Thoracic aorta (tissue), 2 donors: ENCODE measurements at regions not wholly inside any gene's neighbourhood (a gene's known extent, or its start where the extent isn't known, plus 50 kb on each side); places are given as distances from the start of the nearest gene placed in this dataset.

Source experiments
- ATAC-seq: fragments of 150-250 bp; one replicate; pipeline ENCODE4 v1.8.0; 2017; ENCODE audit warnings: low read depth; ENCODE audit not compliant: insufficient number of reproducible peaks, low FRiP score
- DNase-seq: peaks from one replicate; pipeline ENCODE4 v3.0.0-alpha.2; 2020; ENCODE audit warnings: low spot score
- H3K27ac ChIP-seq, 2 donors: fragments of 200-600 bp; sonication (generic); 1 replicate in 1 of 2; 2 replicates in 1 of 2; pipeline ENCODE4 v1.5.1; 2016; ENCODE audit warnings: mild to moderate bottlenecking in 2 of 2, moderate library complexity in 2 of 2
- H3K27me3 ChIP-seq: fragments of 200-600 bp; sonication (generic); replicated peaks from 2 replicates; pipeline ENCODE4 v1.6.0; 2016; ENCODE audit warnings: mild to moderate bottlenecking; ENCODE audit not compliant: insufficient read depth
- H3K36me3 ChIP-seq: fragments of 200-600 bp; sonication (generic); one replicate; pipeline ENCODE4 v1.5.1; 2016
- H3K4me1 ChIP-seq, 2 donors: fragments of 200-600 bp; sonication (generic); 1 replicate in 1 of 2; 2 replicates in 1 of 2; pipeline versions ENCODE4 v1.5.1 to v1.6.0; 2016; ENCODE audit warnings: low read depth in 2 of 2, mild to moderate bottlenecking in 1 of 2; ENCODE audit not compliant: control insufficient read depth in 1 of 2
- H3K4me3 ChIP-seq: fragments of 200-600 bp; sonication (generic); 2 replicates; pipeline ENCODE4 v1.5.1; 2016; ENCODE audit warnings: mild to moderate bottlenecking
- H3K9me3 ChIP-seq: fragments of 200-600 bp; sonication (generic); 2 replicates; pipeline ENCODE4 v1.5.1; 2016
- CTCF ChIP-seq: fragments of 200-600 bp; sonication (generic); IDR thresholded peaks from one replicate; pipeline ENCODE4 v1.5.1; 2019; ENCODE audit warnings: antibody characterized with exemption

DNA sequence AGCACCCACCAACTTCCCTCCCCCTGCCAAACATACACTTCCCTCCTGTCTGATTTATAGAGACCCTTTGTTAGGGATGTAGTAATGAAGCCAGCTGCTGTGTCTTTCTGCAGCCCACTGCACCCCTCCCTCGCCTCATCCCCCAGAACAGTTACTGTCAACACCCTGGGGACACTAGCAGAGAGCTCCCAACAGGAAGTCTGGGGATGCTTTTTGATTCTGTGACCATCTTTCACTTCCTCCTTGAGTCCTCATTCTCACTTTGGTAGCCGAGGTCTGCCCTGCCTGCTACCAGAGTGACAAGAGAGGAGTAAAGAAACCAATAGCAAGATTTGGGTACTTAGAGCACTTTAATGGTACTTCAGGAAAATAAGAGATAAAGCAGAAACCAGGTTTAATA is 201.6 kb downstream of the SATB1 start:
- Histone ChIP-seq H3K4me1 (no peaks in the 10 kb centered on the region), H3K27me3 (no peaks in the 10 kb centered on the region), H3K4me3 (no peak overlapping the region), H3K27ac (no peak overlapping the region), H3K9me3 (no peaks in the 10 kb centered on the region), H3K36me3 (no peaks in the 10 kb centered on the region)
- DNase-seq: no peak
- TF ChIP-seq CTCF: no peak
- no peak for ATAC-seq

DNA sequence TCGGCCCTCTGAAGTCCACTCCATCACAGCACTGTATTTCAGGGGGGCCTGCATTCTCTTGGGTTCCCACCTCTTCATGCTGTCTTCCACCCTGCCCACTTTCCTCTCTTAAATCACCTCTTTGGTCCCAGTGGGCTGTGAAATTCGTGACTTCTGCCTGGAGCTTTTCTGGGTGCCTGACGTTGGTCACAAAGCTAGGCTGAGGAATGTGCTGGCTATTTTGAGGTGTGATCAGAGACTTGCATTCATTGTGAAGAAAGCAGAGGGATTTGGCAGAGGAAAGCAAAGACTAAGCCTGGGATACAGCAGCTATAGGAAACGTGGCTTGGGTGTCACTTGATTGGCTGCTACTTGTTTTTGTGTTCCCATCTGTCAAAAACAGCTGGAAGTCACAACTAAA is 202.5 kb downstream of the SATB1 start:
- H3K27me3 ChIP-seq: no peaks in the 10 kb centered on the region
- H3K9me3 ChIP-seq: no peaks in the 10 kb centered on the region
- no peak overlapping the region for H3K27ac ChIP-seq
- no peak for DNase-seq
- H3K4me1 ChIP-seq: no peaks in the 10 kb centered on the region
- no peak overlapping the region for H3K4me3 ChIP-seq
- H3K36me3 ChIP-seq: no peaks in the 10 kb centered on the region
- no peak for TF ChIP-seq CTCF
- ATAC-seq: no peak

- TF ChIP-seq CTCF: no peak
- no peak for DNase-seq
- Histone ChIP-seq H3K4me3 (no peak overlapping the region), H3K4me1 (no peaks in the 10 kb centered on the region), H3K9me3 (no peaks in the 10 kb centered on the region), H3K27me3 (no peaks in the 10 kb centered on the region), H3K36me3 (no peaks in the 10 kb centered on the region), H3K27ac (no peak overlapping the region)
- ATAC-seq: no peak
These were observed 207.5 kb downstream of the SATB1 start for GRCh38 chr3:18217507-18218174.

- no peaks in the 10 kb centered on the region for H3K4me1 ChIP-seq
- DNase-seq: no peak
- no peaks in the 10 kb centered on the region for H3K9me3 ChIP-seq
- H3K27ac ChIP-seq: no peak overlapping the region
- ATAC-seq: no peak
- no peaks in the 10 kb centered on the region for H3K27me3 ChIP-seq
- H3K4me3 ChIP-seq: no peak overlapping the region
- no peaks in the 10 kb centered on the region for H3K36me3 ChIP-seq
- no peak for TF ChIP-seq CTCF
These were observed 208.1 kb downstream of the SATB1 start for GRCh38 chr3:18216996-18217395.

DNA sequence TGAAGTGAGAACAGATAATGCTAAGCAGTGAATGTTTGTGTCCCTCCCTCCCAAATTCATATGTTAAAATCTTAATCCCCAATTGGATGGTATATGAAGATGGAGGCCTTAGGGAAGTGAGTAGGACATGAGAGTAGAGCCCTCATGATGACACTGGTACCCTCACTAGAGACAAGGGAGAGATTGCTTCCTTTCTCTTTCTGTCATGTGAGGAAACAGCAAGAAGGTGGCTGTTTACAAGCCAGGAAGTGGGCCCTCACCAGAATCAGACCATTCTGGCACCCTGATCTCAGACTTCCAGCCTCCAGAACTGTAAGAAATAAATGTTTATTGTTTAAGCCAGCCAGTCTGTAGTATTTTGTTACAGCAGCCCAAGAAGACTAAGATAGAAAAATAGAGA is 209.5 kb downstream of the SATB1 start:
- Histone ChIP-seq H3K36me3 (no peaks in the 10 kb centered on the region), H3K4me3 (no peak overlapping the region), H3K9me3 (no peaks in the 10 kb centered on the region), H3K27me3 (no peaks in the 10 kb centered on the region), H3K27ac (no peak overlapping the region), H3K4me1 (no peaks in the 10 kb centered on the region)
- ATAC-seq (no peak), DNase-seq (no peak)
- no peak for TF ChIP-seq CTCF
